IMR-90 (cell line): ENCODE measurements at regions not wholly inside any gene's neighbourhood (a gene's known extent, or its start where the extent isn't known, plus 50 kb on each side); places are given as distances from the start of the nearest gene placed in this dataset.
"Not testable (repeated sequence)": the region's sequence is repeated elsewhere in the genome, so short reads cannot be mapped to it uniquely, and the experiment has no call there.

Experiments
- ATAC-seq: fragments of 200-7000 bp; cut with Tn5 transposase; 2 replicates; pipeline ENCODE4 v1.9.1; 2020; ENCODE audit warnings: low read depth, mild to moderate bottlenecking, moderate library complexity
- BruUV-seq: library from RNA; stranded (reverse); fragments of 400-500 nt; replicated peaks from 2 replicates; lab custom pipeline; 2021; lab: Mats Ljungman, UMichigan
- CTCF ChIA-PET: fragments of 300-600 bp; formaldehyde crosslinking; extraction: SDS; loops from one replicate; lab custom pipeline; 2021; ENCODE audit warnings: antibody characterized with exemption; lab: Yijun Ruan, JAX
- POLR2A ChIA-PET: fragments of 300-600 bp; sonication (Branson Sonifier 250); formaldehyde crosslinking; loops from one replicate; lab custom pipeline; 2022; ENCODE audit warnings: antibody characterized with exemption; ENCODE audit not compliant: unreplicated experiment; lab: Charles Lee
- DNase-seq: peaks from one replicate; pipeline ENCODE4 v3.0.0; 2013
- H2AFZ ChIP-seq: replicated peaks from 2 replicates; pipeline ENCODE3; 2013; ENCODE audit warnings: low read length, mild to moderate bottlenecking; ENCODE audit not compliant: poor library complexity
- H2AK5ac ChIP-seq: 2 replicates; pipeline ENCODE4 v1.6.1; 2013; ENCODE audit warnings: low read depth, low read length, inconsistent platforms
- H2AK9ac ChIP-seq: replicated peaks from 2 replicates; pipeline ENCODE3; 2013; ENCODE audit warnings: mild to moderate bottlenecking, low read depth, low read length, moderate library complexity; ENCODE audit not compliant: poor library complexity
- H2BK120ac ChIP-seq: 2 replicates; pipeline ENCODE4 v1.6.1; 2013; ENCODE audit warnings: low read depth, low read length, inconsistent platforms
- H2BK15ac ChIP-seq: 3 replicates; pipeline ENCODE4 v1.6.1; 2013; ENCODE audit warnings: low read depth, low read length, inconsistent platforms
- H2BK20ac ChIP-seq: 2 replicates; pipeline ENCODE4 v1.6.1; 2013; ENCODE audit warnings: low read depth, mild to moderate bottlenecking, inconsistent platforms, low read length, moderate library complexity
- H2BK5ac ChIP-seq: 2 replicates; pipeline ENCODE4 v1.6.1; 2013; ENCODE audit warnings: mild to moderate bottlenecking, low read depth, low read length, inconsistent platforms; ENCODE audit not compliant: poor library complexity, severe bottlenecking
- H3K14ac ChIP-seq: replicated peaks from 2 replicates; pipeline ENCODE4 v1.6.1; 2013; ENCODE audit warnings: low read depth, low read length, inconsistent platforms
- H3K18ac ChIP-seq: 2 replicates; pipeline ENCODE4 v1.6.1; 2013; ENCODE audit warnings: low read depth, low read length, control low read depth
- H3K23ac ChIP-seq: 2 replicates; pipeline ENCODE4 v1.6.1; 2013; ENCODE audit warnings: low read depth, low read length, inconsistent platforms
- H3K27ac ChIP-seq: 2 replicates; pipeline ENCODE4 v1.5.1; 2013; ENCODE audit warnings: mild to moderate bottlenecking, control low read depth, low read length; ENCODE audit not compliant: insufficient read depth
- H3K27me3 ChIP-seq: 2 replicates; pipeline ENCODE4 v1.6.1; 2013; ENCODE audit warnings: low read length; ENCODE audit not compliant: control insufficient read depth, insufficient read depth
- H3K36me3 ChIP-seq: 2 replicates; pipeline ENCODE4 v1.6.1; 2013; ENCODE audit warnings: low read length, mixed read lengths; ENCODE audit not compliant: control insufficient read depth, insufficient read depth
- H3K4ac ChIP-seq: 2 replicates; pipeline ENCODE4 v1.6.1; 2013; ENCODE audit warnings: low read depth, low read length, inconsistent platforms
- H3K4me1 ChIP-seq: 2 replicates; pipeline ENCODE4 v1.6.1; 2013; ENCODE audit warnings: low read length, mixed read lengths; ENCODE audit not compliant: control insufficient read depth, insufficient read depth
- H3K4me2 ChIP-seq: 2 replicates; pipeline ENCODE4 v1.6.1; 2013; ENCODE audit warnings: low read depth, mild to moderate bottlenecking, control low read depth, low read length, moderate library complexity
- H3K4me3 ChIP-seq: 2 replicates; pipeline ENCODE4 v1.5.1; 2013; ENCODE audit warnings: low read depth, mild to moderate bottlenecking, control low read depth, low read length, moderate library complexity; ENCODE audit not compliant: insufficient read depth
- H3K56ac ChIP-seq: 2 replicates; pipeline ENCODE4 v1.6.1; 2013; ENCODE audit warnings: low read length, inconsistent platforms; ENCODE audit not compliant: insufficient read depth; ENCODE audit errors: extremely low read depth
- H3K79me1 ChIP-seq, 2 experiments: 2 replicates each; pipeline ENCODE4 v1.6.1; 2013; ENCODE audit warnings: low read length in 2 of 2, inconsistent platforms in 1 of 2, low read depth in 1 of 2
- H3K9ac ChIP-seq: 2 replicates; pipeline ENCODE4 v1.6.1; 2013; ENCODE audit warnings: low read depth, low read length, control low read depth
- H3K9me1 ChIP-seq: 2 replicates; pipeline ENCODE4 v1.6.1; 2013; ENCODE audit warnings: low read length, inconsistent platforms; ENCODE audit not compliant: insufficient read depth
- H3K9me3 ChIP-seq: 2 replicates; pipeline ENCODE4 v1.6.1; 2013; ENCODE audit warnings: low read length; ENCODE audit not compliant: control insufficient read depth, insufficient read depth
- H4K20me1 ChIP-seq: 2 replicates; pipeline ENCODE4 v1.6.1; 2013; ENCODE audit warnings: low read length, inconsistent platforms; ENCODE audit not compliant: insufficient read depth
- H4K5ac ChIP-seq: 2 replicates; pipeline ENCODE4 v1.6.1; 2013; ENCODE audit warnings: mild to moderate bottlenecking, low read depth, low read length, control low read depth
- H4K8ac ChIP-seq, 2 experiments: 2 replicates each; pipeline ENCODE4 v1.6.1; 2013; ENCODE audit warnings: low read depth in 2 of 2, low read length in 2 of 2, control low read depth in 1 of 2, inconsistent platforms in 1 of 2
- H4K91ac ChIP-seq: 2 replicates; pipeline ENCODE4 v1.6.1; 2013; ENCODE audit warnings: low read depth, low read length, inconsistent platforms; ENCODE audit not compliant: insufficient read depth
- WGBS, 2 experiments: methylation state at CpG; one replicate each; pipeline versions ENCODE4 v1.1.5 to v1.1.7; 2013; ENCODE audit warnings: missing lambda C conversion rate in 2 of 2; ENCODE audit not compliant: insufficient read length in 1 of 2; ENCODE audit errors: extremely low coverage in 2 of 2; 5-methylcytosine and 5-hydroxymethylcytosine counted together
- dilution Hi-C: fragments of 300-500 bp; cut with HindIII; formaldehyde crosslinking; loops from one replicate; pipeline ENCODE4 v1.14.3; 2018; ENCODE audit warnings: low sequenced_read_pairs; ENCODE audit not compliant: unreplicated experiment
- in situ Hi-C: fragments of 300-500 bp; cut with MboI; formaldehyde crosslinking; loops from 3 replicates; pipeline ENCODE4 v1.14.3; 2019; ENCODE audit warnings: low sequenced_read_pairs, inconsistent platforms, mixed read lengths
- intact Hi-C: fragments of 100-400 bp; cut with micrococcal nuclease; formaldehyde crosslinking; loops from 2 replicates; pipeline ENCODE4 v1.10.0; 2022

DNA sequence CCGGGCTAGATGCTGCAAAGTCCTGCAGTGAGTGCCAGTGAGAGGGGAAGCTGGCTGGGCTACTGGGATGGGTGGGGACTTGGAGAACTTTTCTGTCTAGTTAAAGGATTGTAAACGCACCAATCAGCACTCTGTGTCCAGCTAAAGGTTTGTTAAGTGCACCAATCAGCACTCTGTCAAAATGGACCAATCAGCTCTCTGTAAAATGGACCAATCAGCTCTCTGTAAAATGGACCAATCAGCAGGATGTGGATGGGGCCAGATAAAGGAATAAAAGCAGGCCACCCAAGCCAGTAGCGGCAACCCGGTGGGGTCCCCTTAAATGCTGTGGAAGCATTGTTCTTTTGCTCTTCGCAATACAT, 318.2 kb downstream of the RAPGEF2 start:
- intact Hi-C loops, POLR2A ChIA-PET: not testable (repeated sequence)

More for the DNA sequence above, 318.2 kb downstream of the RAPGEF2 start:
- H3K27me3 ChIP-seq, H2BK120ac ChIP-seq, BruUV-seq, H3K18ac ChIP-seq, H3K4me2 ChIP-seq, H3K56ac ChIP-seq, H3K9me3 ChIP-seq, H2AK9ac ChIP-seq, H3K4me1 ChIP-seq, H4K8ac ChIP-seq, H3K9me1 ChIP-seq, H2BK20ac ChIP-seq, H2AFZ ChIP-seq, H3K36me3 ChIP-seq, H4K20me1 ChIP-seq, H3K79me1 ChIP-seq, H4K91ac ChIP-seq, H4K5ac ChIP-seq, H3K27ac ChIP-seq, H2BK5ac ChIP-seq, H3K23ac ChIP-seq, H3K4ac ChIP-seq, in situ Hi-C loops, H3K9ac ChIP-seq, H3K14ac ChIP-seq, H2BK15ac ChIP-seq, H2AK5ac ChIP-seq, dilution Hi-C loops, ATAC-seq, H3K4me3 ChIP-seq, DNase-seq: not testable (repeated sequence)
- 92% methylated on average over 4 of the region's 5 CpGs; no CpG with 5 or more reads in 1 of the 2 experiments for WGBS, 2 experiments
- CTCF ChIA-PET, result interaction anchor here (1.4 kb wide), 1 partner anchor 10 kb away, joined by 3 read pairs; no protein-coding TSS in a partner anchor
